ENCODE measurements at regions not wholly inside any gene's neighbourhood (a gene's known extent, or its start where the extent isn't known, plus 50 kb on each side); places are given as distances from the start of the nearest gene placed in this dataset.

DNA sequence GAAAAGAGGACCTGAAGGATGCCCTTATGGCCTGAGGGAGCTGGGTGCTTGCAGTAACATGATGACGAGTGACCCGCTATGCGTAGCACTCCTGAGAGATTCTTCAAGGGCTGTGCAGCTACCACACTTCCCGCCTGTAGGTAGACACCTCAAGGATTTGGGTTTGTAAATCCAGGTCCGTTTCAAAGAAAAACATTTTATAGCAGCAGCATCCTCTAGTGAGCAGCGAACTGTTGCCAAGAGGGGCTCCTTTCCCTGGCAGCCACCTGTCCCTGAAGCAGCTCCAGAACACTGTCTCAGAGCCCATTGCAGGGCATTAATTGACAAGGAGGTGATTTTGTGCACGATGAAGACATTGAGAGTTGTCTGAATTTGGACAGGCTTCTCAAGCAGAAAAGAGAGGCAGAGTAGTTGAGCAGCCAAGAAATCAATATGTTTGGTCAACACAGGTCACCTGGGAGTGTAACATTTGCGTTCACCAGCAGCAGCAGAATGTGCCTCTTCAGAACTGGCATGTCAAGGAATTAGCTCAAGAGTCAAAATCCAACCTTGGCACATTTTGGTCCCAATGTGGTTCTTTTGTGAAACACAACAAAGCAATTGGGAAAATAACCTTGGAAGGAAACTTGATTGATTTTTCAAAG is 209.8 kb upstream of the MTNR1B start:
- TF ChIP-seq, protein P1, sequence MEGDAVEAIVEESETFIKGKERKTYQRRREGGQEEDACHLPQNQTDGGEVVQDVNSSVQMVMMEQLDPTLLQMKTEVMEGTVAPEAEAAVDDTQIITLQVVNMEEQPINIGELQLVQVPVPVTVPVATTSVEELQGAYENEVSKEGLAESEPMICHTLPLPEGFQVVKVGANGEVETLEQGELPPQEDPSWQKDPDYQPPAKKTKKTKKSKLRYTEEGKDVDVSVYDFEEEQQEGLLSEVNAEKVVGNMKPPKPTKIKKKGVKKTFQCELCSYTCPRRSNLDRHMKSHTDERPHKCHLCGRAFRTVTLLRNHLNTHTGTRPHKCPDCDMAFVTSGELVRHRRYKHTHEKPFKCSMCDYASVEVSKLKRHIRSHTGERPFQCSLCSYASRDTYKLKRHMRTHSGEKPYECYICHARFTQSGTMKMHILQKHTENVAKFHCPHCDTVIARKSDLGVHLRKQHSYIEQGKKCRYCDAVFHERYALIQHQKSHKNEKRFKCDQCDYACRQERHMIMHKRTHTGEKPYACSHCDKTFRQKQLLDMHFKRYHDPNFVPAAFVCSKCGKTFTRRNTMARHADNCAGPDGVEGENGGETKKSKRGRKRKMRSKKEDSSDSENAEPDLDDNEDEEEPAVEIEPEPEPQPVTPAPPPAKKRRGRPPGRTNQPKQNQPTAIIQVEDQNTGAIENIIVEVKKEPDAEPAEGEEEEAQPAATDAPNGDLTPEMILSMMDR (IDR thresholded peaks at IDR 0.05; ENCODE audit: insufficient read depth, low read length, poor library complexity, severe bottlenecking): no peak
- TF ChIP-seq EZH2phosphoT487 (conservative IDR thresholded peaks at IDR 0.05; ENCODE audit: low read length): no peak

Measured in SU-DHL-6 (cell line).